Lung (tissue), 11 donors: ENCODE measurements at regions not wholly inside any gene's neighbourhood (a gene's known extent, or its start where the extent isn't known, plus 50 kb on each side); places are given as distances from the start of the nearest gene placed in this dataset.

Experiments
- ATAC-seq: fragments of 200-7000 bp; cut with Tn5 transposase; one replicate; pipeline ENCODE4 v1.9.1; 2020; ENCODE audit warnings: moderate number of reproducible peaks; ENCODE audit not compliant: insufficient read depth, low FRiP score
- DNase-seq, 3 donors: peaks; one replicate each; pipeline ENCODE4 v3.0.0-alpha.2; 2013 to 2017
- H3K27ac ChIP-seq, 2 donors: one replicate each; pipeline ENCODE4 v1.5.1; 2013; ENCODE audit warnings: mild to moderate bottlenecking in 2 of 2, moderate library complexity in 2 of 2, control low read depth in 1 of 2, inconsistent platforms in 1 of 2, low read depth in 1 of 2, low read length in 1 of 2
- H3K27me3 ChIP-seq, 3 donors: one replicate each; pipeline ENCODE4 v1.5.1; 2013; ENCODE audit warnings: low read length in 2 of 3; ENCODE audit not compliant: control insufficient read depth in 3 of 3, insufficient read depth in 3 of 3
- H3K36me3 ChIP-seq, 4 donors: one replicate each; pipeline ENCODE4 v1.5.1; 2013; ENCODE audit warnings: low read length in 4 of 4, mild to moderate bottlenecking in 1 of 4, moderate library complexity in 1 of 4; ENCODE audit not compliant: control insufficient read depth in 4 of 4, insufficient read depth in 4 of 4
- H3K4me1 ChIP-seq, 5 donors: one replicate each; pipeline ENCODE4 v1.5.1; 2013; ENCODE audit warnings: low read length in 5 of 5, mild to moderate bottlenecking in 2 of 5, moderate library complexity in 1 of 5; ENCODE audit not compliant: control insufficient read depth in 5 of 5, insufficient read depth in 5 of 5
- H3K4me3 ChIP-seq: one replicate; pipeline ENCODE4 v1.5.1; 2013; ENCODE audit warnings: mild to moderate bottlenecking, control low read depth, moderate library complexity
- H3K9ac ChIP-seq, 2 donors: one replicate each; pipeline ENCODE4 v1.5.1; 2013; ENCODE audit warnings: low read length in 2 of 2, control low read depth in 1 of 2; ENCODE audit not compliant: insufficient read depth in 1 of 2
- H3K9me3 ChIP-seq, 4 donors: one replicate each; pipeline ENCODE4 v1.5.1; 2013; ENCODE audit warnings: low read length in 3 of 4, mild to moderate bottlenecking in 1 of 4, moderate library complexity in 1 of 4; ENCODE audit not compliant: control insufficient read depth in 4 of 4, insufficient read depth in 3 of 4
- WGBS, 2 donors: extraction: QIAGEN DNeasy Blood & Tissue Kit; methylation state at CpG; one replicate each; pipeline ENCODE4 v1.1.7; 2013; 5-methylcytosine and 5-hydroxymethylcytosine counted together
- TF ChIP-seq, protein P1 (sequence below): IDR thresholded peaks from 2 replicates; pipeline ENCODE4 v1.5.1; 2012; ENCODE audit warnings: mild to moderate bottlenecking; ENCODE audit errors: control extremely low read depth, extremely low read depth
- donor health status: control.
- donor health status: control.
- donor health status: Bipolar disorder and iron deficiency.
- donor health status: healthy.
- donor health status: DM: yes; HTN: yes; CAD: no.

DNA sequence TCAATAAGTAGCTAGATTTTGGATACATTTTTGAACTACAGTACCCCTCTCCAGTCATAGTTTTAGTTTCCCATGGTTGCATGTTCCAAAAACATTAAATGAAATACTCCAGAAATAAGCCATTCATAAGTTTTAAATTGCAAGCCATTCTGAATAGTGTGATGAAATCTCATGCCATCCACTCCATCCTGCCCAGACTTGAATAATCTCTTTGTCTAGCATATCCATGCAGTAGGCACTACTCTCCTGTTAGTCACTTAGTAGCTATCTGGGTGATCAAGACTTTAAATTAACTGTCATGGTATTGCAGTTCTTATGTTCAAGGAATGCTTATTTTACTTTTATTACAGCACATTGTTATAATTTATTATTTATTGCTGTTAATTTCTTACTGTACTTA is 237.4 kb downstream of the SPANXN1 start:
- TF ChIP-seq, protein P1, sequence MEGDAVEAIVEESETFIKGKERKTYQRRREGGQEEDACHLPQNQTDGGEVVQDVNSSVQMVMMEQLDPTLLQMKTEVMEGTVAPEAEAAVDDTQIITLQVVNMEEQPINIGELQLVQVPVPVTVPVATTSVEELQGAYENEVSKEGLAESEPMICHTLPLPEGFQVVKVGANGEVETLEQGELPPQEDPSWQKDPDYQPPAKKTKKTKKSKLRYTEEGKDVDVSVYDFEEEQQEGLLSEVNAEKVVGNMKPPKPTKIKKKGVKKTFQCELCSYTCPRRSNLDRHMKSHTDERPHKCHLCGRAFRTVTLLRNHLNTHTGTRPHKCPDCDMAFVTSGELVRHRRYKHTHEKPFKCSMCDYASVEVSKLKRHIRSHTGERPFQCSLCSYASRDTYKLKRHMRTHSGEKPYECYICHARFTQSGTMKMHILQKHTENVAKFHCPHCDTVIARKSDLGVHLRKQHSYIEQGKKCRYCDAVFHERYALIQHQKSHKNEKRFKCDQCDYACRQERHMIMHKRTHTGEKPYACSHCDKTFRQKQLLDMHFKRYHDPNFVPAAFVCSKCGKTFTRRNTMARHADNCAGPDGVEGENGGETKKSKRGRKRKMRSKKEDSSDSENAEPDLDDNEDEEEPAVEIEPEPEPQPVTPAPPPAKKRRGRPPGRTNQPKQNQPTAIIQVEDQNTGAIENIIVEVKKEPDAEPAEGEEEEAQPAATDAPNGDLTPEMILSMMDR = no peak
- DNase-seq = no peak
- Histone ChIP-seq H3K9ac (no peak overlapping the region), H3K27ac (no peak overlapping the region), H3K36me3 (no peaks in the 10 kb centered on the region), H3K27me3 (no peaks in the 10 kb centered on the region), H3K4me3 (no peak overlapping the region), H3K4me1 (no peaks in the 10 kb centered on the region), H3K9me3 (no peaks in the 10 kb centered on the region)
- ATAC-seq = no peak

DNA sequence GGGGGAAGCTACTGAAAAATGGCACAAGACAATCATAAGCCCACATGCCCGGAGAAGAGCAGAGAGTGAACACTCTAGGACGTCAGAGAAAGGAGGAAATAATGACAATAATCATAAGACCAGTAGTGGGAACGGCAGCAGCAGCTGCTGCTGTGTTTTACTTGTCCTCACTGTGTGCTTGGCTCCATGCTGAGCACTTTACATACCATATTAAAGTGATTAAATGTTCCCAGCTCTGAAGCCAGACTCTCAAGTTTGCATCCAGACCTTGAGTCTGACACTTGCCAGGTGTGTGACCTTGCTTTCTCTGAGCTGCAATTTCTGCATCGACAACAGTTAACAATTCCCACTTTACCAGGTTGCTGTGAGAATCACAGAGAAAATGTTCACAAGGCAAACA is 255.4 kb downstream of the SPANXN1 start:
- ATAC-seq (no peak), DNase-seq (no peak)
- no peak overlapping the region for H3K9ac ChIP-seq
- no peaks in the 10 kb centered on the region for H3K4me1 ChIP-seq
- no peaks in the 10 kb centered on the region for H3K27me3 ChIP-seq
- no peak overlapping the region for H3K4me3 ChIP-seq
- no peak overlapping the region for H3K27ac ChIP-seq
- H3K36me3 ChIP-seq = no peaks in the 10 kb centered on the region
- TF ChIP-seq, protein P1 = no peak
- WGBS, 2 donors = 46 to 67% methylated on average over 4 of the region's 4 CpGs
- H3K9me3 ChIP-seq = peaks cover 0 to 2% (median 0%) of the 10 kb centered on the region in 4 donors

DNA sequence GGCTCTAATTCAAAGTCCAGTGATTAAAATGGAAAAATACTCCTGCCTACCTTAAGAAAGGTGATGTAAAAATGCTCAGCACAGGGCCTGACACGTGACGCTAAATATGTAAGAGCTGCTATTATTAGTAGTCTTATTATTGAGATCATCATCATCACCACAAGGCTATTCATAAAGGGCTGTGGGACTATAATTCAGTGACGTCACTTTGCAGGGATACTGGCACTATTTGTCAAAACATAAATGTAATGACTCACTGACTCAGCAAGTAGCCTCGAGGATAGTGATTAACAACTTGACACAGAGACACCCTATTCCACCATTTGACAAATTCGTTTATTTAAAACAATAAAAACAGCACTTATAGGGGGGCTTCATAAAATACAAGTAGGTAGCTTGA is 258.9 kb downstream of the SPANXN1 start:
- DNase-seq = no peak
- Histone ChIP-seq H3K4me1 (no peaks in the 10 kb centered on the region), H3K27ac (no peak overlapping the region), H3K9ac (no peak overlapping the region), H3K9me3 (peaks cover 0 to 8% (median 0%) of the 10 kb centered on the region in 4 donors), H3K4me3 (no peak overlapping the region), H3K27me3 (no peaks in the 10 kb centered on the region), H3K36me3 (no peaks in the 10 kb centered on the region)
- 66 to 79% methylated on average over 5 of the region's 5 CpGs for WGBS, 2 donors
- TF ChIP-seq, protein P1 = no peak
- ATAC-seq = no peak

DNA sequence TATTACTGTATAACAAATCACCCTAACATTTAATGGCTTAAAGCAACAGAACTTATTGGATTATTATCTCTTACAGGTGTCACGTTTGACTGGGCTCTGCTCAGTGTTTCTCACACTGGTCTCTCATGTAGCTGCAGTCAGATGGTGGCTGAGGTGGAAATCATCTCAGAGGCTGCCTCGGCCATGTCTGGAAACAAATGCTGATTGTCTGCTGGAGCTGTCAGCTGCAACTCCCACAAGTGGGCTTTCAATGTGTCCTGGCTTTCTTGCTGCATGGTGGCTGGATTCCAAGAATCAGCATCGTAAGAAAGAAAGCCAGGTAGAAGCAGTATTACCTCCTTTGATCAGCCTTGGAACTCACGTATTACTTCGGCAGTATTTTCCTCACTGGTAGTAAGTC is 277.6 kb downstream of the SPANXN1 start:
- WGBS, 2 donors = 73 to 85% methylated on average over 5 of the region's 5 CpGs

More for the DNA sequence above, 277.6 kb downstream of the SPANXN1 start:
- no peaks in the 10 kb centered on the region for H3K36me3 ChIP-seq
- no peak overlapping the region for H3K9ac ChIP-seq
- TF ChIP-seq, protein P1 = no peak
- DNase-seq (no peak), ATAC-seq (no peak)
- no peaks in the 10 kb centered on the region for H3K9me3 ChIP-seq
- no peaks in the 10 kb centered on the region for H3K4me1 ChIP-seq
- H3K27me3 ChIP-seq = no peaks in the 10 kb centered on the region
- H3K4me3 ChIP-seq = no peak overlapping the region
- no peak overlapping the region for H3K27ac ChIP-seq
